OCI-M2 (cell line): ENCODE measurements at regions not wholly inside any gene's neighbourhood (a gene's known extent, or its start where the extent isn't known, plus 50 kb on each side); places are given as distances from the start of the nearest gene placed in this dataset.
"Not testable (repeated sequence)": the region's sequence is repeated elsewhere in the genome, so short reads cannot be mapped to it uniquely, and the experiment has no call there.

Experiments
- DNase-seq: peaks from one replicate; lab custom pipeline; 2025; ENCODE audit not compliant: unreplicated experiment; lab: John Stamatoyannopoulos, UW

GRCh38 chr4:18695733-18696527, 674.4 kb upstream of the LCORL start:
- no peak for DNase-seq

GRCh38 chr4:18691431-18692200, 670.1 kb upstream of the LCORL start:
- no peak for DNase-seq

- DNase-seq = no peak
These were observed 668.9 kb upstream of the LCORL start for GRCh38 chr4:18690291-18690955.

GRCh38 chr4:18689308-18690115, 668.0 kb upstream of the LCORL start:
- DNase-seq = no peak

- not testable (repeated sequence) for DNase-seq
These were observed 666.8 kb upstream of the LCORL start for GRCh38 chr4:18688351-18688750.

- no peak for DNase-seq
These were observed 664.9 kb upstream of the LCORL start for GRCh38 chr4:18686338-18687037.

- DNase-seq = no peak
These were observed 663.4 kb upstream of the LCORL start for GRCh38 chr4:18684932-18685331.

- DNase-seq = no peak
These were observed 655.0 kb upstream of the LCORL start for GRCh38 chr4:18676526-18676915.

GRCh38 chr4:18675586-18676525, 654.3 kb upstream of the LCORL start:
- no peak for DNase-seq

- DNase-seq = no peak
These were observed 648.5 kb upstream of the LCORL start for GRCh38 chr4:18670034-18670433.

GRCh38 chr4:18669390-18669789, 647.8 kb upstream of the LCORL start:
- no peak for DNase-seq

GRCh38 chr4:18666322-18666721, 644.8 kb upstream of the LCORL start:
- DNase-seq = no peak

- no peak for DNase-seq
These were observed 642.6 kb upstream of the LCORL start for GRCh38 chr4:18664171-18664570.

GRCh38 chr4:18645351-18645750, 623.8 kb upstream of the LCORL start:
- no peak for DNase-seq

- DNase-seq = no peak
These were observed 619.8 kb upstream of the LCORL start for GRCh38 chr4:18641334-18641733.

GRCh38 chr4:18638031-18638430, 616.5 kb upstream of the LCORL start:
- no peak for DNase-seq

GRCh38 chr4:18636001-18636585, 614.5 kb upstream of the LCORL start:
- DNase-seq = no peak

- no peak for DNase-seq
These were observed 614.0 kb upstream of the LCORL start for GRCh38 chr4:18635531-18635930.

GRCh38 chr4:18631586-18631985, 610.0 kb upstream of the LCORL start:
- DNase-seq = no peak
